ENCODE measurements at regions not wholly inside any gene's neighbourhood (a gene's known extent, or its start where the extent isn't known, plus 50 kb on each side); places are given as distances from the start of the nearest gene placed in this dataset.

DNA sequence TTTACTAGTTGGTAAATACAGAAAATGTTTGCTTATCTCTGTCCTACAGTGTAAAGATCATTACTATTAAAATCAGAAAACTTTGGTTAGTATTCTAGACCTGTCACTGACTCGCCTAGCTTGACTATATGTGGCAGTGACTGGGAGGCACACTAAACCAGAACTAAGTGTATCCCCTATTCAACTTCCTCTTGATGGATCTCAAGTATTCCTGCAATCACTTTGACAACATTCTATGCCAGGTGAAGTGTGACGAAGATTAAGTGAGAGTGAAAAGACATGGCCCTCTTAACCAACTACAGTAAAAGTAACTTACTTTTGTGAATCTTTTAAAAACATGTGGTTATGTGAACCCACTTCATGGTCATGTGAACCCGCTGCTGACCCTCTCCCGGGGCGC, 223.0 kb upstream of the ADAMTS5 start:
- TF ChIP-seq, protein P1, sequence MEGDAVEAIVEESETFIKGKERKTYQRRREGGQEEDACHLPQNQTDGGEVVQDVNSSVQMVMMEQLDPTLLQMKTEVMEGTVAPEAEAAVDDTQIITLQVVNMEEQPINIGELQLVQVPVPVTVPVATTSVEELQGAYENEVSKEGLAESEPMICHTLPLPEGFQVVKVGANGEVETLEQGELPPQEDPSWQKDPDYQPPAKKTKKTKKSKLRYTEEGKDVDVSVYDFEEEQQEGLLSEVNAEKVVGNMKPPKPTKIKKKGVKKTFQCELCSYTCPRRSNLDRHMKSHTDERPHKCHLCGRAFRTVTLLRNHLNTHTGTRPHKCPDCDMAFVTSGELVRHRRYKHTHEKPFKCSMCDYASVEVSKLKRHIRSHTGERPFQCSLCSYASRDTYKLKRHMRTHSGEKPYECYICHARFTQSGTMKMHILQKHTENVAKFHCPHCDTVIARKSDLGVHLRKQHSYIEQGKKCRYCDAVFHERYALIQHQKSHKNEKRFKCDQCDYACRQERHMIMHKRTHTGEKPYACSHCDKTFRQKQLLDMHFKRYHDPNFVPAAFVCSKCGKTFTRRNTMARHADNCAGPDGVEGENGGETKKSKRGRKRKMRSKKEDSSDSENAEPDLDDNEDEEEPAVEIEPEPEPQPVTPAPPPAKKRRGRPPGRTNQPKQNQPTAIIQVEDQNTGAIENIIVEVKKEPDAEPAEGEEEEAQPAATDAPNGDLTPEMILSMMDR (optimal IDR thresholded peaks at IDR 0.05 in 1 of 3, IDR thresholded peaks at IDR 0.05 in 1 of 3, conservative IDR thresholded peaks at IDR 0.05 in 1 of 3; ENCODE audit: extremely low read depth in 1 of 3, insufficient read depth in 2 of 3, low read length in 3 of 3), result no peak
- TF ChIP-seq EZH2 (IDR thresholded peaks at IDR 0.05; ENCODE audit: low read length), result no peak
